Psoas muscle (tissue), 7 donors: ENCODE measurements at regions not wholly inside any gene's neighbourhood (a gene's known extent, or its start where the extent isn't known, plus 50 kb on each side); places are given as distances from the start of the nearest gene placed in this dataset.

Source experiments
- ATAC-seq, 4 donors: fragments of 200-7000 bp; cut with Tn5 transposase; one replicate each; pipeline ENCODE4 v1.9.1; 2020; ENCODE audit warnings: moderate library complexity in 3 of 4, mild to moderate bottlenecking in 2 of 4
- DNase-seq, 2 donors: peaks; one replicate each; pipeline ENCODE4 v3.0.0-alpha.2; 2020
- H3K27ac ChIP-seq: fragments of 200-600 bp; one replicate; pipeline ENCODE4 v1.8.0; 2022
- H3K27me3 ChIP-seq, 3 donors: fragments of 200-600 bp in 1 of 3; one replicate each; pipeline versions ENCODE4 v1.6.1 to v1.8.0; 2013 to 2022; ENCODE audit warnings: low read length in 2 of 3, mild to moderate bottlenecking in 2 of 3, moderate library complexity in 1 of 3; ENCODE audit not compliant: insufficient read depth in 3 of 3
- H3K36me3 ChIP-seq, 2 donors: fragments of 200-600 bp in 1 of 2; one replicate each; pipeline versions ENCODE4 v1.6.1 to v1.8.0; 2013 to 2022; ENCODE audit warnings: low read depth in 1 of 2, mild to moderate bottlenecking in 1 of 2, moderate library complexity in 1 of 2; ENCODE audit not compliant: insufficient read depth in 1 of 2
- H3K4me1 ChIP-seq: fragments of 200-600 bp; one replicate; pipeline ENCODE4 v1.8.0; 2022
- H3K4me3 ChIP-seq: fragments of 200-600 bp; one replicate; pipeline ENCODE4 v1.8.0; 2022; ENCODE audit warnings: mild to moderate bottlenecking
- H3K9me3 ChIP-seq: fragments of 200-600 bp; one replicate; pipeline ENCODE4 v1.8.0; 2022
- CTCF ChIP-seq: fragments of 200-600 bp; IDR thresholded peaks from one replicate; pipeline ENCODE4 v1.8.0; 2022; ENCODE audit warnings: antibody characterized with exemption
- WGBS, 3 donors: extraction: QIAGEN DNeasy Blood & Tissue Kit; methylation state at CpG; one replicate each; pipeline versions ENCODE4 v1.1.6 to v1.1.7; 2013; 5-methylcytosine and 5-hydroxymethylcytosine counted together
- intact Hi-C, 2 donors: fragments of 100-400 bp; cut with DNase I; formaldehyde crosslinking; loops; one replicate each; pipeline versions ENCODE4 v1.11.0 to v1.14.2; 2022
- donor health status: healthy with polysubstance abuse.
- donor health status: DM: no; HTN: no; CAD: no; lungs with moderate emphysema.
- donor health status: Bipolar disorder and iron deficiency.
- donor health status: healthy.
- donor health status: DM: yes; HTN: yes; CAD: no.
- donor health status: DM: no; HTN: no; CAD: no.
- donor health status: DM: yes; HTN: yes; CAD: no.

GRCh38 chr3:167054926-167055325 lies 325.2 kb downstream of the ZBBX start:
- H3K4me1 ChIP-seq, result no peaks in the 10 kb centered on the region
- no peaks in the 10 kb centered on the region for H3K27me3 ChIP-seq
- DNase-seq (no peak), ATAC-seq (no peak)
- H3K36me3 ChIP-seq, result no peaks in the 10 kb centered on the region
- WGBS, 3 donors, result 24 to 27% (median 26%) methylated on average over 2 of the region's 2 CpGs
- intact Hi-C loops, result no loop called here
- H3K4me3 ChIP-seq, result no peak overlapping the region
- no peak for TF ChIP-seq CTCF
- no peaks in the 10 kb centered on the region for H3K9me3 ChIP-seq
- no peak overlapping the region for H3K27ac ChIP-seq

- Histone ChIP-seq H3K36me3 (no peaks in the 10 kb centered on the region), H3K9me3 (no peaks in the 10 kb centered on the region), H3K27ac (no peak overlapping the region), H3K27me3 (no peaks in the 10 kb centered on the region), H3K4me3 (no peak overlapping the region), H3K4me1 (no peaks in the 10 kb centered on the region)
- no peak for ATAC-seq
- 70 to 78% (median 75%) methylated on average over 4 of the region's 4 CpGs for WGBS, 3 donors
- no peak for TF ChIP-seq CTCF
- DNase-seq, result no peak
- intact Hi-C loops, result no loop called here
Measured at GRCh38 chr3:167051421-167051820, 328.7 kb downstream of the ZBBX start.

- 41 to 53% (median 46%) methylated on average over 2 of the region's 2 CpGs for WGBS, 3 donors
- Histone ChIP-seq H3K27ac (no peak overlapping the region), H3K36me3 (no peaks in the 10 kb centered on the region), H3K27me3 (no peaks in the 10 kb centered on the region), H3K9me3 (no peaks in the 10 kb centered on the region), H3K4me1 (no peaks in the 10 kb centered on the region), H3K4me3 (no peak overlapping the region)
- DNase-seq, result no peak
- intact Hi-C loops, result no loop called here
- TF ChIP-seq CTCF, result no peak
- ATAC-seq, result no peak
Measured at GRCh38 chr3:167033866-167034265, 346.2 kb downstream of the ZBBX start.

GRCh38 chr3:167032267-167032876 lies 347.7 kb downstream of the ZBBX start:
- Histone ChIP-seq H3K27ac (no peak overlapping the region), H3K36me3 (no peaks in the 10 kb centered on the region), H3K27me3 (no peaks in the 10 kb centered on the region), H3K9me3 (no peaks in the 10 kb centered on the region), H3K4me3 (no peak overlapping the region), H3K4me1 (no peaks in the 10 kb centered on the region)
- no peak for DNase-seq
- ATAC-seq, result no peak
- WGBS, 3 donors, result 27 to 38% (median 34%) methylated on average over 5 of the region's 5 CpGs
- intact Hi-C loops, result no loop called here
- no peak for TF ChIP-seq CTCF

- TF ChIP-seq CTCF, result no peak
- DNase-seq, result no peak
- Histone ChIP-seq H3K9me3 (no peaks in the 10 kb centered on the region), H3K36me3 (no peaks in the 10 kb centered on the region), H3K4me1 (no peaks in the 10 kb centered on the region), H3K4me3 (no peak overlapping the region), H3K27ac (no peak overlapping the region), H3K27me3 (no peaks in the 10 kb centered on the region)
- ATAC-seq, result no peak
- 51 to 63% (median 63%) methylated on average over 12 of the region's 12 CpGs for WGBS, 3 donors
- intact Hi-C loops, result no loop called here
Measured at GRCh38 chr3:167031364-167032049, 348.6 kb downstream of the ZBBX start.
